Peyer's patch (tissue), 4 donors: ENCODE measurements at regions not wholly inside any gene's neighbourhood (a gene's known extent, or its start where the extent isn't known, plus 50 kb on each side); places are given as distances from the start of the nearest gene placed in this dataset.

ENCODE experiments used
- POLR2A ChIP-seq, 2 donors: fragments of 450-650 bp; IDR thresholded peaks; one replicate each; pipeline ENCODE4 v1.5.1; 2017; ENCODE audit warnings: antibody characterized with exemption in 2 of 2, mild to moderate bottlenecking in 2 of 2, moderate library complexity in 2 of 2
- TF ChIP-seq, protein P1 (sequence below), 6 experiments: fragments of 450-650 bp in 4 of 6; fragments of 200-600 bp in 2 of 6; sonication (generic) in 1 of 6; IDR thresholded peaks; one replicate each; pipeline ENCODE4 v1.5.1; 2017 to 2019; ENCODE audit warnings: antibody characterized with exemption in 6 of 6, mild to moderate bottlenecking in 3 of 6, moderate library complexity in 1 of 6

DNA sequence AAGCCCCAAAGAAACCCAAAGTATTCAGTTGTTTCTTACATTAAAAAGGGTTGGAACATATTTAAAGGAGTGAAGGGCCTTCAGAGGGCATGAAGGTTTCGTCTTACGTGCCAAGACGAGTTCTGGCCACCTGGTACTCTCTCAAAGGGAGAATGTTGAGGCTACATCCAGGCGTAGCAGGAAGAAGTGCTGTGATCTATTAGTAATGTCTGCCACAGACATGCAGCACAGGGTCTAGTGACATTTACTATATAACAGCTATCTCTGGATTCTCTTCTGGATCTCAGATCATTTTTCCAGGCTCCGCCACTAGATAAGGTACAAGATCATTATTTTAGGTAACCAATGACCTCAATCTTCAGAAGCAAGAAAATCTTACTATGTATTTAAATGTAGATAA lies 76.5 kb upstream of the ARID5B start:
- TF ChIP-seq POLR2A (IDR thresholded peaks at IDR 0.05): no peak
- TF ChIP-seq, protein P1, sequence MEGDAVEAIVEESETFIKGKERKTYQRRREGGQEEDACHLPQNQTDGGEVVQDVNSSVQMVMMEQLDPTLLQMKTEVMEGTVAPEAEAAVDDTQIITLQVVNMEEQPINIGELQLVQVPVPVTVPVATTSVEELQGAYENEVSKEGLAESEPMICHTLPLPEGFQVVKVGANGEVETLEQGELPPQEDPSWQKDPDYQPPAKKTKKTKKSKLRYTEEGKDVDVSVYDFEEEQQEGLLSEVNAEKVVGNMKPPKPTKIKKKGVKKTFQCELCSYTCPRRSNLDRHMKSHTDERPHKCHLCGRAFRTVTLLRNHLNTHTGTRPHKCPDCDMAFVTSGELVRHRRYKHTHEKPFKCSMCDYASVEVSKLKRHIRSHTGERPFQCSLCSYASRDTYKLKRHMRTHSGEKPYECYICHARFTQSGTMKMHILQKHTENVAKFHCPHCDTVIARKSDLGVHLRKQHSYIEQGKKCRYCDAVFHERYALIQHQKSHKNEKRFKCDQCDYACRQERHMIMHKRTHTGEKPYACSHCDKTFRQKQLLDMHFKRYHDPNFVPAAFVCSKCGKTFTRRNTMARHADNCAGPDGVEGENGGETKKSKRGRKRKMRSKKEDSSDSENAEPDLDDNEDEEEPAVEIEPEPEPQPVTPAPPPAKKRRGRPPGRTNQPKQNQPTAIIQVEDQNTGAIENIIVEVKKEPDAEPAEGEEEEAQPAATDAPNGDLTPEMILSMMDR (IDR thresholded peaks at IDR 0.05): no peak
